ENCODE measurements at regions not wholly inside any gene's neighbourhood (a gene's known extent, or its start where the extent isn't known, plus 50 kb on each side); places are given as distances from the start of the nearest gene placed in this dataset.

DNA sequence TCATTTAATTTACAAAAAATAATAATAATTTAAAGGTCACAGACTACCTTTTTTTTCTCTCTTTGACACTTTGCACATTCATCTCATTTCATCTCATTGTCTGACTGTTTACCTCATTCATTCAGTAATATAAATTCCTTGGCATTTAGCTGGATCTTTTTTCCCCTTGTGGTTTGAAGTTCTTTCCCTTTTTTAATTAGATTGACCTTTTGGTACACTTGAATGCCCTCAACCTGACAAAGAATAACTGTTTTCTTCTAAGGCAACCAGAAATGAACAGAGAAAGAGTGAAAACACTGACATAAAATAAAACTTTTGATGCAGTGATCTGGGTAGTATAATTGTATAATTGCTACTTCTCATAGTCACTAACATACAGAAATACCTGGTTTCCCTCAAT, 774.9 kb upstream of the NOVA1 start:
- no peak for DNase-seq (ENCODE audit: low read depth in 2 of 2)

GRCh38 chr14:27384124-27384523, 786.3 kb upstream of the NOVA1 start:
- DNase-seq (ENCODE audit: low read depth in 2 of 2) = no peak

- DNase-seq (ENCODE audit: low read depth in 2 of 2) = no peak
Observed at GRCh38 chr14:27386391-27386790, 788.6 kb upstream of the NOVA1 start.

DNA sequence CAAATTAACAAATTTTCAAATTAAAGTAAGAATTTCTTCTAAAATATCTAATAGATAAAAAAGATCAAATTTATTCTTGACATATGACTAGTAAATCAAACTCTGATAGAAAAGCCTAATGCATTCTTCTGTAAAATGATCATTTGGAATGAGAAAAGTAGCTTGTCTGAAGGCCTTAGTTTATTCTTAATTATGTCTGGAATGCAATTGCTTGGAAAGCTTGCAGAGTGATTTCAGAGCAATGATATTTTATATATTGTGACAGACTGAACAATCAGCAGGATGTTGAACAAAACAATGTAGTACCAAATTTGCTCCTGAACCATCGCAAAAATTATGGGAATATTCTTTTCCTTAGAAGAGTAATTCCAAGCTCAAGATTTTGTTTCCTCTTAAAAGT, 789.6 kb upstream of the NOVA1 start:
- DNase-seq (ENCODE audit: low read depth in 2 of 2) = no peak

DNA sequence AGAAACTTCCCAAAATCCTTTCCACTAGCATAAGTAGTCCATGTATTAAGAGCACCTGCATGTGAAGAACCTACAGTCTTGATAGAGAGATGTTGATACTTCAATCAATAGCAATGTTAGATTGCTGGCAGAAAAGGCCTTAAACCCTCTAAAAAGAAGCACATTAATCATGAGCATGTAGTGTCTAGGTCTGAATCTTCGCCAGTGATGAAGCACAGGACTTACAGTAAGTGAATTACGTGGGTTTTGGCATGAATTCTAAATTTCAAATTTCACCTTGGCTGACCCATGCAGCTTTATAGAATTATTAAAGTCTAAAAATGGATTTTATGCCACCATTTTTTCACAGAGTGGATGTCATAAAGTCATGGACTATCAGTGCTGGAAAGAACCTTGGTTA, 791.6 kb upstream of the NOVA1 start:
- DNase-seq (ENCODE audit: low read depth in 2 of 2) = no peak

- DNase-seq (ENCODE audit: low read depth in 2 of 2) = no peak
Observed at GRCh38 chr14:27390155-27390554, 792.3 kb upstream of the NOVA1 start.

DNA sequence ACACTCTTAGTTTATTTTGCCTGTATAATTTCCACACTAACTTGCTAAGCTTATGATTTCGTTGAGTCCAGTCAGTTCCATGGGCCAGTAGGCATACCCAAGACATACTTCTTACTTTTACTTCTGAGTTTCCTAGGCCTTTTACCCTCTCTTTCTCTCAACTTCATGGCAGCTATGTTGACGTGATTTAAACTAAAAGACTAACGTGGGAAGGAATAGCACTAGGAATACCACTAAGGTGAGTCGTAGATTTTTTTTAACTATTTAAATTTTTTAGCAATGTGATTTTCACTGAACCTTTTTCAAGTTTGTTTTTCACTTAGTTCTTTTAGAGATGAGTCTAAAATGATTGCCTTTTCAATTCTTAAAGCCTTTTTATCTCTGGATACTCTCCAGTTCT, 793.5 kb upstream of the NOVA1 start:
- no peak for DNase-seq (ENCODE audit: low read depth in 2 of 2)

DNA sequence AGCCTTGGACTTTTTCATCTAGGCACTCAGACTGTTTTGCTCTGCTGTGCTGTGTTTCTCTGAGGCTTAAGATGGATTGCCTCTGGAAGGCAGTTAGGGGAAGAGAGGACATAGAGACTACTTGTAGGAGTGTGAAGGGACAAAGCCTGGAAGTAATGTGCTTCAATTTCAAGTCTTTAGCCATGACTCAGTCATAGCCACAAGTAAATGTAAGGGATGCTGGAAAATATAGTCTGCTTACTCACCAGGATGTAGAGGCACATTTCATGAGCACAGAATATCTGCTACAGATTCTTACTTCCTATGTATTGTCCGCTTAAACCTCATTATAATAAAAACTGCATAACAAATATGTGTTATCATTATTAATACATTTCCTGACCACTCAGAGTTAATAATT, 794.3 kb upstream of the NOVA1 start:
- no peak for DNase-seq (ENCODE audit: low read depth in 2 of 2)

GRCh38 chr14:27409944-27410343, 812.1 kb upstream of the NOVA1 start:
- no peak for DNase-seq (ENCODE audit: low read depth in 2 of 2)

- DNase-seq (ENCODE audit: low read depth in 2 of 2) = no peak
Observed at GRCh38 chr14:27410981-27411380, 813.1 kb upstream of the NOVA1 start.

GRCh38 chr14:27427796-27428195, 830.0 kb upstream of the NOVA1 start:
- DNase-seq (ENCODE audit: low read depth in 2 of 2) = no peak

DNA sequence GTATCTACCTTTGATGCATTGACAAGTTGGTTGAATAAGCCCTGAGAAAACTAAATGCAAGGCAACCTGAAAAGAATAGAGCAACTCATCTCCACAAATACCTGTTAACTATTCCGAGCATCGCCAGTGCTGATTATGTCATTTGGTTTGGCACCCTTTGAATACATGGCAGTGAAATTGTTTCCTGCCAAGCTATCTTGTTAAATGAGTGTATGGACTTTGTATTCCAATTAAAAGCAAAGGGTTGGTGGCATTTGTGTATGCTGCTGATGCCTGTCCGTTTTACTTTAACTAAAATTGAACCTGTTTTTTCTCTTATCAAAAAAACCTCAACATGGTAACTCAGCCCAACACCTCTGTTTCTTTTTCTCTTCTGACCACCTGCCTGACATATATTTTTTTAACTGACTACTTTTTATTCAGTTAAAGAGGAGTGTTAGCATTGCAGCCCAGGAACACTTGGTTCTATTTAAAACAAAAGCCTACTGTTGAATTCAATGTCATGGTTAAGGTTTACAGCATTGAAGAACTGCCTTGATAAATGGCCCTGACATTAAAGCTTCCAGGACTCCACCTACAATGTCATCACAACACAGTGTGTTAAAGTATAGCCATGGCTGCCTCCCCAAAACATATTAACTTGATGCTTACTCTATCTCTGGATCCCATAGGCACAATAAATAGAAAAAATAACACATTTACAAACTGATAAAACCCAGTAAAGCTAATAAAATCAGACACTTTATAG, 838.3 kb upstream of the NOVA1 start:
- no peak for DNase-seq (ENCODE audit: low read depth in 2 of 2)

DNA sequence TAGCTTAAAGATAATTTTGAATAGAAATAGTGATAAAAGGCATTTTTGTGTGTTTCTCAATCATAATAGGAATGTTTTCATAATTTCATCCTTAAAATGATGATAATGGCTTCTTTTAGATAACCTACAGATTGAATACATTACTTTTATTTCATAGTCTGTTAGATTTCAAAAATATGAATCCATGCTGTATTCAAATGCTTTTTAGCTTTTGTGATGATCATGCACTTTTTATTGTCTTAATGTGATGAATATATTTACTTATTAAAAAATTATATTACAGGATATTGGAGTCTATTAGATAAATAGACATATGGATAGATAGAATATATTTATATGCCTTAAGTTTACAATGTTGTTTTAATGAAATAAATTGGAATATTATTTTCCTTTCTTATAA, 886.8 kb upstream of the NOVA1 start:
- no peak for DNase-seq (ENCODE audit: low read depth in 2 of 2)

- no peak for DNase-seq (ENCODE audit: low read depth in 2 of 2)
Observed at GRCh38 chr14:27485193-27485592, 887.4 kb upstream of the NOVA1 start.

- no peak for DNase-seq (ENCODE audit: low read depth in 2 of 2)
Observed at GRCh38 chr14:27506272-27506671, 908.4 kb upstream of the NOVA1 start.

DNA sequence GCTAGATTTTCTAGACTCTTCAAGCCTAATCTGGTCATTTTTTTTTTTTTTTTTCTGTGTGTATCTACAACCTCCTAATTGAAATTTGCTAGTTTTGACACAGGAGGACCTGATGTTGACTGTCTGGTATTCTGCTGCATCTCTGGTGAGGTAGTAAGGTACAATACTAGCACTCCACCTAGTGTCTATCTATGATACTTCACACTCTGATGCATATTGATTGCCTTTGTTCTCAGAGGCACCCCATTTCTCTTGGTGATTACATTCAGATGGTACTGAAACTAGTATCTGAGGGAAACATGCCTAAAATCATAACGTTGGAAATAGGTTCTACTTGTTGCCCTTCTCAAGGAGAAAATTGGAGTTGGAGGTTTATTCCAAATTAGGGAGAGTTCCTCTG, 930.5 kb upstream of the NOVA1 start:
- DNase-seq (ENCODE audit: low read depth in 2 of 2) = no peak

DNA sequence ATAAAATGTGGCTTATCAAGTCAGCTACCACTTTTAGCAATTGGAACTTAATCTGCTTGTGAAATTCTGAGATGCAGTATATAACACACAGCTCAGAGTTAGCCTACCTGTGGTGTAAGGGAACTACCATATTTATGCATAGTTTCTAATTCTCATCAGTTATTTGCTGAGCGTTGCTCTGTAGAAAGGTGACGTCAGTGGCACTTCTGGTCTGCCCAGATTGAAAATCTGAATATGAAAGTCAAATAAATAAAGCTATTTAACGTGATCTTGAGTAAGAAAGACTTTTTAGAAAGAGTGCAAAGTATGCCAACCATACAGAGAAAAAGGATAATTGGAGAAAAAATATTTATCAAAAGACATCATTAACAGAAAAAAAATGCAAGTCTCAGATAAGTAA, 938.9 kb upstream of the NOVA1 start:
- DNase-seq (ENCODE audit: low read depth in 2 of 2) = no peak

GRCh38 chr14:27546111-27546510, 948.3 kb upstream of the NOVA1 start:
- DNase-seq (ENCODE audit: low read depth in 2 of 2) = no peak

DNA sequence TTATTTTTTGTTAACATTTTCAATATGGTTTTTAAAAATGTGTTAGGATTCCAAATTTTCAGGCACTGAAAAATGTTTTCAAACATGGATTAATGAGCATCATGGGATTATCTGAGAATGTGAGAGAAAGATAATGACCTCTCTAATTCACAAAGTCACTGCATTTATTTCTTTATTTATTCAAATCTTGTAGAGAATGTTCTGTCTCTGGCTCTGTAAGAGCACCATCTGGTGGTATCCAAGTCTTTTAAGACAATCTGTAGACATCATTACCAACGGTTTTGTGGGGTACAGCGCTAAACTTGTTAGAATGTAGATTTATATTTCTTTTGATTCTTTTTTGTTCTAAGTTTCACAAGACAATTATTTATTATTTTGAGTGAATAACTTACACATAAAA, 956.0 kb upstream of the NOVA1 start:
- DNase-seq (ENCODE audit: low read depth in 2 of 2) = no peak

GRCh38 chr14:27557445-27557844, 959.6 kb upstream of the NOVA1 start:
- DNase-seq (ENCODE audit: low read depth in 2 of 2) = no peak

DNA sequence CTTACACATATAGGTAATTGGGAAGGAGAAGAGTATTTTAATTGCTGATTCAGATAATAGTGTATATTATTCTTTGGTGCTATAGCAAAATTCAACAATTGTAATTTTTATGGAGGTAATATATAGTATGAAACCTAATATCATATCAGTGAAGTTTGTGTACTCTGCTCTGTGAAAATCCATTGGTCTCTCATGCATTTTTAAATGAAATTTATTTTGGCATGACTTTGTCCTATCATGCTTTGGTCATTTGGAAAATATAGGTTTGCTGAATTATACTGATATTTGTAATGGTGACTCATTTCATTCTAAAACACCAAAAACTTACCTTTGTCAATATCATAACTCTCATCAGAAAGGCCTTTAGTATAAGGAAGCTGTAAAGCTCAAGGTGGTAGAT, 962.0 kb upstream of the NOVA1 start:
- no peak for DNase-seq (ENCODE audit: low read depth in 2 of 2)

GRCh38 chr14:27566843-27567382, 969.1 kb upstream of the NOVA1 start:
- DNase-seq (ENCODE audit: low read depth in 2 of 2) = no peak

GRCh38 chr14:27573018-27573417, 975.2 kb upstream of the NOVA1 start:
- no peak for DNase-seq (ENCODE audit: low read depth in 2 of 2)

GRCh38 chr14:27587103-27587502, 989.3 kb upstream of the NOVA1 start:
- DNase-seq (ENCODE audit: low read depth in 2 of 2) = no peak
